ENCODE measurements at regions not wholly inside any gene's neighbourhood (a gene's known extent, or its start where the extent isn't known, plus 50 kb on each side); places are given as distances from the start of the nearest gene placed in this dataset.

DNA sequence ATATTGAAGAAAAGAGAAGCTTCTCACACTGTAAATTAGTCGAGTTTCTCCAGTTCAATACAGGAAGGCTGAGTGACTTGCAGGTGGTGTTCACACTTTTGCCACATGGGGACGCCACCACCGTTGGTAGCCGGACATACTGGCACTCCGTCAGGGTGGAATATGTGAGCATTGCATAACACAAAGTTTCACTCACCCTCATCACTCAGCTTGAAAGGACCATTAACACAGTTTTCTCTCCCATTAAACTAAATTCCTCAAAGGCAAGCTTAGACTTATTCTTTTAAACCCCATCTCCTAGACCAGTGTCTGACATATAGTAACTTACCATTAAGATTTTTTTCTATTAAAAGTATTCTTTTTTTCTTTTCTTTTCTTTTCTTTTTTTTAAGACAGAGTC, 105.3 kb upstream of the SERBP1 start:
- intact Hi-C loops (cut with DNase I) = loop anchor here (10.0 kb wide), 1 partner anchor 219 kb away; no protein-coding TSS in a partner anchor
- no peaks in the 10 kb centered on the region for H3K9me3 ChIP-seq (ENCODE audit: control insufficient read depth in 2 of 3, insufficient read depth in 1 of 3, low read length in 3 of 3)
- H3K4me3 ChIP-seq (ENCODE audit: low read length in 3 of 3) = no peak overlapping the region
- peak; percentile 71 to 92 (median 78) for DNase-seq
- no peaks in the 10 kb centered on the region for H3K36me3 ChIP-seq (ENCODE audit: control insufficient read depth in 2 of 3, insufficient read depth in 3 of 3, low read length in 3 of 3)
- peak overlapping the region; percentile 76 to 85 for H3K27ac ChIP-seq (ENCODE audit: low read depth in 2 of 2, low read length in 2 of 2)
- peaks cover 0 to 39% (median 17%) of the 10 kb centered on the region in 3 donors for H3K4me1 ChIP-seq (ENCODE audit: control insufficient read depth in 2 of 3, insufficient read depth in 2 of 3, low read depth in 1 of 3, low read length in 3 of 3)
- H3K27me3 ChIP-seq (ENCODE audit: control insufficient read depth, insufficient read depth, low read length) = no peaks in the 10 kb centered on the region
- peak; percentile 23 for FAIRE-seq
- peak overlapping the region in 1 of 3 donors; percentile 60 for H3K9ac ChIP-seq (ENCODE audit: low read length in 3 of 3)
- TF ChIP-seq, protein P1, sequence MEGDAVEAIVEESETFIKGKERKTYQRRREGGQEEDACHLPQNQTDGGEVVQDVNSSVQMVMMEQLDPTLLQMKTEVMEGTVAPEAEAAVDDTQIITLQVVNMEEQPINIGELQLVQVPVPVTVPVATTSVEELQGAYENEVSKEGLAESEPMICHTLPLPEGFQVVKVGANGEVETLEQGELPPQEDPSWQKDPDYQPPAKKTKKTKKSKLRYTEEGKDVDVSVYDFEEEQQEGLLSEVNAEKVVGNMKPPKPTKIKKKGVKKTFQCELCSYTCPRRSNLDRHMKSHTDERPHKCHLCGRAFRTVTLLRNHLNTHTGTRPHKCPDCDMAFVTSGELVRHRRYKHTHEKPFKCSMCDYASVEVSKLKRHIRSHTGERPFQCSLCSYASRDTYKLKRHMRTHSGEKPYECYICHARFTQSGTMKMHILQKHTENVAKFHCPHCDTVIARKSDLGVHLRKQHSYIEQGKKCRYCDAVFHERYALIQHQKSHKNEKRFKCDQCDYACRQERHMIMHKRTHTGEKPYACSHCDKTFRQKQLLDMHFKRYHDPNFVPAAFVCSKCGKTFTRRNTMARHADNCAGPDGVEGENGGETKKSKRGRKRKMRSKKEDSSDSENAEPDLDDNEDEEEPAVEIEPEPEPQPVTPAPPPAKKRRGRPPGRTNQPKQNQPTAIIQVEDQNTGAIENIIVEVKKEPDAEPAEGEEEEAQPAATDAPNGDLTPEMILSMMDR (IDR thresholded peaks at IDR 0.05; ENCODE audit: borderline replicate concordance, extremely low read depth, insufficient read depth) = peak; percentile 96

DNA sequence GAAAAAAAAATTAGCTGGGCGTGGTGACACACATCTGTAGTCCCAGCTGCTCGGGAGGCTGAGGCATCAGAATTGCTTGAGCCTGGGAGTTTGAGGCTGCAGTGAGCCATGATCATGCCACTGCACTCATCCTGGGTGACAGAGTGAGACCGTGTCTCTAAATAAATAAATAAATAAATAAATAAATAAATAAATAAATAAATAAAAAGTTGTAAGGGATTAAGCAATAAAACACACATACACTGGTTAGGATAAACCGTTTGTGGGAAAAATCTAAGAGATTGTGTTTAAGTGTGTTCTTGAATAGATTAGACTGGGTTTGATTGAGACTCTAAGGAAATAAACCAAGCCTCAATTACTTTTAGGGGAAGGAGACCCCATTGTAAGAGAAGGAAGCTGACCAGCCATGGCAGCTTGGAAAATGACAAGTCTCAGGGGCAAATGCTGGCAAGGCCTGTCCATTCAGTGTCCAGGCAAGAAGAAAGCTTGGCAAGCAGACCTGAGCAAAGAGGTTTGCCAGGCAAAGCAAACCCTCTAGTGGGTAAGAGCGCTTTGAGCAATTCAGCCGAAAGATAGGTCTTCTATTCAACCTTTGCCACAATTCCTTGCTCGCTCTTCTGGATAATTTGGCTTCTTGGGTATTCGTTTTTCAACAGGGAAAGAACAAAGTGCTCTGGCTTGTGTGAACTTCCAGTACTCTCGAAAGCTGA, 106.9 kb upstream of the SERBP1 start:
- Histone ChIP-seq H3K9ac (ENCODE audit: low read length in 3 of 3) (peak overlapping the region in 1 of 3 donors; percentile 7), H3K27ac (ENCODE audit: low read depth in 2 of 2, low read length in 2 of 2) (peak overlapping the region; percentile 86 to 93), H3K9me3 (ENCODE audit: control insufficient read depth in 2 of 3, insufficient read depth in 1 of 3, low read length in 3 of 3) (no peaks in the 10 kb centered on the region), H3K4me1 (ENCODE audit: control insufficient read depth in 2 of 3, insufficient read depth in 2 of 3, low read depth in 1 of 3, low read length in 3 of 3) (peaks cover 0 to 44% (median 22%) of the 10 kb centered on the region in 3 donors), H3K4me3 (ENCODE audit: low read length in 3 of 3) (no peak overlapping the region), H3K36me3 (ENCODE audit: control insufficient read depth in 2 of 3, insufficient read depth in 3 of 3, low read length in 3 of 3) (no peaks in the 10 kb centered on the region), H3K27me3 (ENCODE audit: control insufficient read depth, insufficient read depth, low read length) (no peaks in the 10 kb centered on the region)
- intact Hi-C loops (cut with DNase I) = loop anchor here (10.0 kb wide), 1 partner anchor 218 kb away; no protein-coding TSS in a partner anchor
- TF ChIP-seq, protein P1 (IDR thresholded peaks at IDR 0.05; ENCODE audit: borderline replicate concordance, extremely low read depth, insufficient read depth) = no peak
- FAIRE-seq = no peak
- no peak for DNase-seq

DNA sequence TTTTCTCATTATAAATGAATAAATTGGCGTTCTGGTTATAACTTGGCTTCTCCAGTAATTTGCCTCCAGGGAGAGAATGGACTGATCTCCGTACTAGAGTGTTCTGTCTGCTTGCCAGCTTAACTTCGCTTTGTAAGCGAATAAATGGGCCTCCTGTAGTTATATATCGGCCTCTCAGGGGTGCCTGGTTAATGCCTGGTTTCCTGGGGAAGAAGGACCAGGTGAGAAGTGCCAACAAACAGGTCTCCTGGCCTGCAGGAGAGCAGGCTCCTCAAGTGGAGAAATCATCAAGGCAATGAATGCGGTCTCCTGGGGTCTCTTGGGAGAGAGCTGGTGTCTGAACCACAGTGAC, 107.4 kb upstream of the SERBP1 start:
- Histone ChIP-seq H3K4me3 (ENCODE audit: low read length in 3 of 3) (no peak overlapping the region), H3K9me3 (ENCODE audit: control insufficient read depth in 2 of 3, insufficient read depth in 1 of 3, low read length in 3 of 3) (no peaks in the 10 kb centered on the region), H3K9ac (ENCODE audit: low read length in 3 of 3) (peak overlapping the region in 1 of 3 donors; percentile 7), H3K27me3 (ENCODE audit: control insufficient read depth, insufficient read depth, low read length) (no peaks in the 10 kb centered on the region), H3K27ac (ENCODE audit: low read depth in 2 of 2, low read length in 2 of 2) (peak overlapping the region; percentile 84 to 86), H3K36me3 (ENCODE audit: control insufficient read depth in 2 of 3, insufficient read depth in 3 of 3, low read length in 3 of 3) (no peaks in the 10 kb centered on the region), H3K4me1 (ENCODE audit: control insufficient read depth in 2 of 3, insufficient read depth in 2 of 3, low read depth in 1 of 3, low read length in 3 of 3) (peaks cover 0 to 42% (median 22%) of the 10 kb centered on the region in 3 donors)
- TF ChIP-seq, protein P1 (IDR thresholded peaks at IDR 0.05; ENCODE audit: borderline replicate concordance, extremely low read depth, insufficient read depth) = no peak
- no peak for DNase-seq
- no peak for FAIRE-seq
- intact Hi-C loops (cut with DNase I) = loop anchor here (10.0 kb wide), 1 partner anchor 217 kb away; no protein-coding TSS in a partner anchor

Data from kidney (tissue), 13 donors.